ENCODE measurements at regions not wholly inside any gene's neighbourhood (a gene's known extent, or its start where the extent isn't known, plus 50 kb on each side); places are given as distances from the start of the nearest gene placed in this dataset.
"Not testable (repeated sequence)": the region's sequence is repeated elsewhere in the genome, so short reads cannot be mapped to it uniquely, and the experiment has no call there.

DNA sequence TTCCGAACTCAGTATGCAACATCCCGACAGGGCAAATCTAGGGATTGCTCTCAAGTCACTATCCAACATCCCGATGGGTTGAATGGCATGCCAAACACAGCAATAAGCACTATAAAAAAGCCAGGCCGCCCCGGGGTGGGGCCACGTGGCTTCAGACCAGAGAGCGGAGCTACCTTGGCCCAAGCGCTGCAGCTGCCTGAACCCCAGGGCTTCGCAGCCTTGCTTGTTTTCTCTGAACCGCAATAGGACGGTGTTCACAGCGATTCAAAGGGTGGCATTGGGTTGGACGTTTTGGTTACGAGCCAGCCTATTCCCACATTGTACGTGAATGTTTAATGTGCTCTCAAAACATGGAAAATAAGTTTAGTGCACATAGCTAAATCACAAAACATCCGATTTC, 161.0 kb downstream of the SYT15 start:
- in situ Hi-C loops (cut with HindIII; ENCODE audit: low pct_unique_long_range_greater_than_20kb, low sequenced_read_pairs) = not testable (repeated sequence)

GRCh38 chr10:46740368-46740767, 161.4 kb downstream of the SYT15 start:
- DNase-seq (ENCODE audit: low read depth, low spot score); CTCF ChIA-PET: not testable (repeated sequence)

More for the DNA sequence above, 161.0 kb downstream of the SYT15 start:
- H3K9me3 ChIP-seq (ENCODE audit: control insufficient read depth, insufficient read depth, low read depth, low read length); intact Hi-C loops (cut with micrococcal nuclease; ENCODE audit: unreplicated experiment); H3K27ac ChIP-seq (ENCODE audit: low read length); BruUV-seq (replicated peaks); POLR2A ChIA-PET; ATAC-seq; H3K36me3 ChIP-seq (ENCODE audit: control insufficient read depth, insufficient read depth, low read length); H3K4me1 ChIP-seq (ENCODE audit: control insufficient read depth, insufficient read depth, low read length); CTCF ChIA-PET; H3K27me3 ChIP-seq (ENCODE audit: control insufficient read depth, insufficient read depth, low read length); DNase-seq (ENCODE audit: low read depth, low spot score); H3K4me3 ChIP-seq (ENCODE audit: low read depth in 2 of 2, low read length in 2 of 2): not testable (repeated sequence)

DNA sequence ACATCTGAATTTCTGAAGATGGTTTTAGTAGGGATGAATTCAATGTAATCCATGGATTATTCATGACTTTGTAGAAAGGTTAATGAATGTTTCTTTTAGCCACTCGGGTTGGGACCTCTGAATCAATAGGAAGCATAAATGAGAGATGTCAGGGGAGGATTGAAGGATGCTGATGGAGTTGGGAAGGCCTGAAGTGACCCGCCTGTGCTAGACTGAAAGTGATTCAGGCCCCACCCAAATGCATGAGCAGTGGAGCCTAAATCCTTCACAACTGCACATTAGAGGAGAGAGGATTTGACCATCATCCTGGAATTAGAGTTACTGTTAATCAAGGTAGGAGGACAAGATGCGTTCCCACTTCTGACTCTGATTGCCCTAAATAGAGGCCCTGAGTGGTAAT, 162.2 kb upstream of the PTPN20 start:
- H3K9me3 ChIP-seq (ENCODE audit: control insufficient read depth, insufficient read depth, low read depth, low read length); H3K27me3 ChIP-seq (ENCODE audit: control insufficient read depth, insufficient read depth, low read length); in situ Hi-C loops (cut with HindIII; ENCODE audit: low pct_unique_long_range_greater_than_20kb, low sequenced_read_pairs); H3K27ac ChIP-seq (ENCODE audit: low read length); DNase-seq (ENCODE audit: low read depth, low spot score); ATAC-seq; POLR2A ChIA-PET; intact Hi-C loops (cut with micrococcal nuclease; ENCODE audit: unreplicated experiment); H3K36me3 ChIP-seq (ENCODE audit: control insufficient read depth, insufficient read depth, low read length); BruUV-seq (replicated peaks); H3K4me1 ChIP-seq (ENCODE audit: control insufficient read depth, insufficient read depth, low read length); H3K4me3 ChIP-seq (ENCODE audit: low read depth in 2 of 2, low read length in 2 of 2); CTCF ChIA-PET: not testable (repeated sequence)

More at GRCh38 chr10:46740368-46740767, 161.4 kb downstream of the SYT15 start:
- in situ Hi-C loops (cut with HindIII; ENCODE audit: low pct_unique_long_range_greater_than_20kb, low sequenced_read_pairs); POLR2A ChIA-PET; H3K27ac ChIP-seq (ENCODE audit: low read length); BruUV-seq (replicated peaks); H3K4me1 ChIP-seq (ENCODE audit: control insufficient read depth, insufficient read depth, low read length); H3K36me3 ChIP-seq (ENCODE audit: control insufficient read depth, insufficient read depth, low read length); intact Hi-C loops (cut with micrococcal nuclease; ENCODE audit: unreplicated experiment); ATAC-seq; H3K4me3 ChIP-seq (ENCODE audit: low read depth in 2 of 2, low read length in 2 of 2); H3K27me3 ChIP-seq (ENCODE audit: control insufficient read depth, insufficient read depth, low read length); H3K9me3 ChIP-seq (ENCODE audit: control insufficient read depth, insufficient read depth, low read depth, low read length): not testable (repeated sequence)

GRCh38 chr10:46749470-46749869, 161.8 kb upstream of the PTPN20 start:
- H3K36me3 ChIP-seq (ENCODE audit: control insufficient read depth, insufficient read depth, low read length); intact Hi-C loops (cut with micrococcal nuclease; ENCODE audit: unreplicated experiment); ATAC-seq; H3K9me3 ChIP-seq (ENCODE audit: control insufficient read depth, insufficient read depth, low read depth, low read length); H3K27me3 ChIP-seq (ENCODE audit: control insufficient read depth, insufficient read depth, low read length); POLR2A ChIA-PET; H3K4me3 ChIP-seq (ENCODE audit: low read depth in 2 of 2, low read length in 2 of 2); H3K27ac ChIP-seq (ENCODE audit: low read length); DNase-seq (ENCODE audit: low read depth, low spot score); BruUV-seq (replicated peaks); CTCF ChIA-PET; H3K4me1 ChIP-seq (ENCODE audit: control insufficient read depth, insufficient read depth, low read length); in situ Hi-C loops (cut with HindIII; ENCODE audit: low pct_unique_long_range_greater_than_20kb, low sequenced_read_pairs): not testable (repeated sequence)

DNA sequence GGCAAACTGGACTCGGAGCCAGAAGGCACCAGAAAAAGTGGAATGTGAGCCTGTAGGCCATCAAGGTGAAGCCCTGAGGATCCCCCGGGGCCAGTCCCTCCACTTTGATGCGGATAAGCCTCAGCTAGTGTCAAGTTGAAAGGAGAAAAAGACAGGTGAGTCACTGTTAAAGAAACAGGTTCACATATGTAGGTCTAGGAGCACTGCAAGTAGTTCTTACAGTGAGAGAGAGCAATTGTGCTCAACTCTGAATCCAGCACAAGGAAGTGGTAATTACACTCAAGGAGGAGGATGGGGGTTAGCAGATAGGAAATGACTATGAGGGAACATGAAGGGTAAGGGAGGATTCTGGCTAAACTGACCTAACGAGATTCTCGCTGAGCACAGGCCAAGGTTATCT, 157.5 kb upstream of the PTPN20 start:
- CTCF ChIA-PET; intact Hi-C loops (cut with micrococcal nuclease; ENCODE audit: unreplicated experiment); POLR2A ChIA-PET; H3K4me3 ChIP-seq (ENCODE audit: low read depth in 2 of 2, low read length in 2 of 2); in situ Hi-C loops (cut with HindIII; ENCODE audit: low pct_unique_long_range_greater_than_20kb, low sequenced_read_pairs); H3K27me3 ChIP-seq (ENCODE audit: control insufficient read depth, insufficient read depth, low read length); H3K9me3 ChIP-seq (ENCODE audit: control insufficient read depth, insufficient read depth, low read depth, low read length); ATAC-seq; H3K4me1 ChIP-seq (ENCODE audit: control insufficient read depth, insufficient read depth, low read length); DNase-seq (ENCODE audit: low read depth, low spot score); BruUV-seq (replicated peaks); H3K36me3 ChIP-seq (ENCODE audit: control insufficient read depth, insufficient read depth, low read length); H3K27ac ChIP-seq (ENCODE audit: low read length): not testable (repeated sequence)

GRCh38 chr10:46761471-46761870, 149.8 kb upstream of the PTPN20 start:
- H3K27ac ChIP-seq (ENCODE audit: low read length); DNase-seq (ENCODE audit: low read depth, low spot score); H3K9me3 ChIP-seq (ENCODE audit: control insufficient read depth, insufficient read depth, low read depth, low read length); CTCF ChIA-PET; in situ Hi-C loops (cut with HindIII; ENCODE audit: low pct_unique_long_range_greater_than_20kb, low sequenced_read_pairs); H3K4me1 ChIP-seq (ENCODE audit: control insufficient read depth, insufficient read depth, low read length); BruUV-seq (replicated peaks); intact Hi-C loops (cut with micrococcal nuclease; ENCODE audit: unreplicated experiment); POLR2A ChIA-PET; H3K27me3 ChIP-seq (ENCODE audit: control insufficient read depth, insufficient read depth, low read length); ATAC-seq; H3K4me3 ChIP-seq (ENCODE audit: low read depth in 2 of 2, low read length in 2 of 2); H3K36me3 ChIP-seq (ENCODE audit: control insufficient read depth, insufficient read depth, low read length): not testable (repeated sequence)

- in situ Hi-C loops (cut with HindIII; ENCODE audit: low pct_unique_long_range_greater_than_20kb, low sequenced_read_pairs); H3K36me3 ChIP-seq (ENCODE audit: control insufficient read depth, insufficient read depth, low read length); DNase-seq (ENCODE audit: low read depth, low spot score); POLR2A ChIA-PET; H3K27me3 ChIP-seq (ENCODE audit: control insufficient read depth, insufficient read depth, low read length); H3K9me3 ChIP-seq (ENCODE audit: control insufficient read depth, insufficient read depth, low read depth, low read length); BruUV-seq (replicated peaks); H3K4me3 ChIP-seq (ENCODE audit: low read depth in 2 of 2, low read length in 2 of 2); CTCF ChIA-PET; H3K27ac ChIP-seq (ENCODE audit: low read length); ATAC-seq; H3K4me1 ChIP-seq (ENCODE audit: control insufficient read depth, insufficient read depth, low read length); intact Hi-C loops (cut with micrococcal nuclease; ENCODE audit: unreplicated experiment): not testable (repeated sequence)
Measured at GRCh38 chr10:46768515-46769291, 142.5 kb upstream of the PTPN20 start.

All from Panc1 (cell line).